ENCODE measurements at regions not wholly inside any gene's neighbourhood (a gene's known extent, or its start where the extent isn't known, plus 50 kb on each side); places are given as distances from the start of the nearest gene placed in this dataset.

GRCh38 chr2:17337507-17337906 is 180.7 kb downstream of the RAD51AP2 start:
- no peak for FAIRE-seq
- intact Hi-C loops (cut with DNase I), result no loop called here
- H3K4me1 ChIP-seq (ENCODE audit: control insufficient read depth in 2 of 3, insufficient read depth in 2 of 3, low read depth in 1 of 3, low read length in 3 of 3), result no peaks in the 10 kb centered on the region

GRCh38 chr2:17336458-17336857 is 181.8 kb downstream of the RAD51AP2 start:
- intact Hi-C loops (cut with DNase I), result no loop called here
- no peak for TF ChIP-seq CTCF (IDR thresholded peaks at IDR 0.05; ENCODE audit: borderline replicate concordance, extremely low read depth, insufficient read depth)
- H3K27me3 ChIP-seq (ENCODE audit: control insufficient read depth, insufficient read depth, low read length), result no peaks in the 10 kb centered on the region
- H3K4me1 ChIP-seq (ENCODE audit: control insufficient read depth in 2 of 3, insufficient read depth in 2 of 3, low read depth in 1 of 3, low read length in 3 of 3), result no peaks in the 10 kb centered on the region
- H3K27ac ChIP-seq (ENCODE audit: low read depth in 2 of 2, low read length in 2 of 2), result no peak overlapping the region
- no peak overlapping the region for H3K9ac ChIP-seq (ENCODE audit: low read length in 3 of 3)
- no peak overlapping the region for H3K4me3 ChIP-seq (ENCODE audit: low read length in 3 of 3)
- FAIRE-seq (no peak), DNase-seq (no peak)
- no peaks in the 10 kb centered on the region for H3K9me3 ChIP-seq (ENCODE audit: control insufficient read depth in 2 of 3, insufficient read depth in 1 of 3, low read length in 3 of 3)
- H3K36me3 ChIP-seq (ENCODE audit: control insufficient read depth in 2 of 3, insufficient read depth in 3 of 3, low read length in 3 of 3), result no peaks in the 10 kb centered on the region

More at GRCh38 chr2:17337507-17337906, 180.7 kb downstream of the RAD51AP2 start:
- no peak overlapping the region for H3K9ac ChIP-seq (ENCODE audit: low read length in 3 of 3)
- H3K27me3 ChIP-seq (ENCODE audit: control insufficient read depth, insufficient read depth, low read length), result no peaks in the 10 kb centered on the region
- no peak overlapping the region for H3K4me3 ChIP-seq (ENCODE audit: low read length in 3 of 3)
- no peak overlapping the region for H3K27ac ChIP-seq (ENCODE audit: low read depth in 2 of 2, low read length in 2 of 2)
- TF ChIP-seq CTCF (IDR thresholded peaks at IDR 0.05; ENCODE audit: borderline replicate concordance, extremely low read depth, insufficient read depth), result no peak
- DNase-seq, result no peak
- no peaks in the 10 kb centered on the region for H3K9me3 ChIP-seq (ENCODE audit: control insufficient read depth in 2 of 3, insufficient read depth in 1 of 3, low read length in 3 of 3)
- H3K36me3 ChIP-seq (ENCODE audit: control insufficient read depth in 2 of 3, insufficient read depth in 3 of 3, low read length in 3 of 3), result no peaks in the 10 kb centered on the region

- no peaks in the 10 kb centered on the region for H3K9me3 ChIP-seq (ENCODE audit: control insufficient read depth in 2 of 3, insufficient read depth in 1 of 3, low read length in 3 of 3)
- H3K27me3 ChIP-seq (ENCODE audit: control insufficient read depth, insufficient read depth, low read length), result no peaks in the 10 kb centered on the region
- no peaks in the 10 kb centered on the region for H3K36me3 ChIP-seq (ENCODE audit: control insufficient read depth in 2 of 3, insufficient read depth in 3 of 3, low read length in 3 of 3)
- FAIRE-seq (no peak), DNase-seq (no peak)
- H3K4me1 ChIP-seq (ENCODE audit: control insufficient read depth in 2 of 3, insufficient read depth in 2 of 3, low read depth in 1 of 3, low read length in 3 of 3), result no peaks in the 10 kb centered on the region
- H3K27ac ChIP-seq (ENCODE audit: low read depth in 2 of 2, low read length in 2 of 2), result no peak overlapping the region
- no peak overlapping the region for H3K9ac ChIP-seq (ENCODE audit: low read length in 3 of 3)
- TF ChIP-seq CTCF (IDR thresholded peaks at IDR 0.05; ENCODE audit: borderline replicate concordance, extremely low read depth, insufficient read depth), result no peak
- no peak overlapping the region for H3K4me3 ChIP-seq (ENCODE audit: low read length in 3 of 3)
- intact Hi-C loops (cut with DNase I), result no loop called here
Observed at GRCh38 chr2:17334300-17334699, 183.9 kb downstream of the RAD51AP2 start.

GRCh38 chr2:17331636-17332035 is 186.6 kb downstream of the RAD51AP2 start:
- no peaks in the 10 kb centered on the region for H3K36me3 ChIP-seq (ENCODE audit: control insufficient read depth in 2 of 3, insufficient read depth in 3 of 3, low read length in 3 of 3)
- no peaks in the 10 kb centered on the region for H3K27me3 ChIP-seq (ENCODE audit: control insufficient read depth, insufficient read depth, low read length)
- DNase-seq (no peak), FAIRE-seq (no peak)
- no peak overlapping the region for H3K4me3 ChIP-seq (ENCODE audit: low read length in 3 of 3)
- intact Hi-C loops (cut with DNase I), result no loop called here
- no peaks in the 10 kb centered on the region for H3K9me3 ChIP-seq (ENCODE audit: control insufficient read depth in 2 of 3, insufficient read depth in 1 of 3, low read length in 3 of 3)
- H3K27ac ChIP-seq (ENCODE audit: low read depth in 2 of 2, low read length in 2 of 2), result no peak overlapping the region
- H3K9ac ChIP-seq (ENCODE audit: low read length in 3 of 3), result no peak overlapping the region
- H3K4me1 ChIP-seq (ENCODE audit: control insufficient read depth in 2 of 3, insufficient read depth in 2 of 3, low read depth in 1 of 3, low read length in 3 of 3), result no peaks in the 10 kb centered on the region
- TF ChIP-seq CTCF (IDR thresholded peaks at IDR 0.05; ENCODE audit: borderline replicate concordance, extremely low read depth, insufficient read depth), result no peak
